ENCODE measurements at regions not wholly inside any gene's neighbourhood (a gene's known extent, or its start where the extent isn't known, plus 50 kb on each side); places are given as distances from the start of the nearest gene placed in this dataset.

GRCh38 chr15:45943240-45943639, 308.4 kb downstream of the SQOR start:
- TF ChIP-seq CTCF (IDR thresholded peaks at IDR 0.05; ENCODE audit: insufficient read depth, low read depth, low read length) = no peak
- TF ChIP-seq EZH2 (IDR thresholded peaks at IDR 0.05; ENCODE audit: insufficient read depth, low read length) = no peak

Measured in astrocyte (in vitro differentiated cells and primary cell).